DOHH2 (cell line): ENCODE measurements at regions not wholly inside any gene's neighbourhood (a gene's known extent, or its start where the extent isn't known, plus 50 kb on each side); places are given as distances from the start of the nearest gene placed in this dataset.

Experiments
- EZH2phosphoT487 ChIP-seq: fragments of 200-600 bp; sonication (generic); IDR thresholded peaks from 2 replicates; pipeline ENCODE4 v1.6.1; 2017; ENCODE audit warnings: borderline replicate concordance, mild to moderate bottlenecking, antibody characterized with exemption, low read length, moderate library complexity, mixed read lengths
- TF ChIP-seq, protein P1 (sequence below): fragments of 200-600 bp; sonication (generic); IDR thresholded peaks from one replicate; pipeline ENCODE4 v1.5.1; 2014; ENCODE audit warnings: antibody characterized with exemption, mild to moderate bottlenecking, low read depth, low read length; ENCODE audit not compliant: poor library complexity, severe bottlenecking

GRCh38 chr6:1107578-1107977 lies 204.3 kb upstream of the FOXQ1 start:
- TF ChIP-seq, protein P1, sequence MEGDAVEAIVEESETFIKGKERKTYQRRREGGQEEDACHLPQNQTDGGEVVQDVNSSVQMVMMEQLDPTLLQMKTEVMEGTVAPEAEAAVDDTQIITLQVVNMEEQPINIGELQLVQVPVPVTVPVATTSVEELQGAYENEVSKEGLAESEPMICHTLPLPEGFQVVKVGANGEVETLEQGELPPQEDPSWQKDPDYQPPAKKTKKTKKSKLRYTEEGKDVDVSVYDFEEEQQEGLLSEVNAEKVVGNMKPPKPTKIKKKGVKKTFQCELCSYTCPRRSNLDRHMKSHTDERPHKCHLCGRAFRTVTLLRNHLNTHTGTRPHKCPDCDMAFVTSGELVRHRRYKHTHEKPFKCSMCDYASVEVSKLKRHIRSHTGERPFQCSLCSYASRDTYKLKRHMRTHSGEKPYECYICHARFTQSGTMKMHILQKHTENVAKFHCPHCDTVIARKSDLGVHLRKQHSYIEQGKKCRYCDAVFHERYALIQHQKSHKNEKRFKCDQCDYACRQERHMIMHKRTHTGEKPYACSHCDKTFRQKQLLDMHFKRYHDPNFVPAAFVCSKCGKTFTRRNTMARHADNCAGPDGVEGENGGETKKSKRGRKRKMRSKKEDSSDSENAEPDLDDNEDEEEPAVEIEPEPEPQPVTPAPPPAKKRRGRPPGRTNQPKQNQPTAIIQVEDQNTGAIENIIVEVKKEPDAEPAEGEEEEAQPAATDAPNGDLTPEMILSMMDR = no peak
- no peak for TF ChIP-seq EZH2phosphoT487
